OCI-LY3 (cell line): ENCODE measurements at regions not wholly inside any gene's neighbourhood (a gene's known extent, or its start where the extent isn't known, plus 50 kb on each side); places are given as distances from the start of the nearest gene placed in this dataset.

Experiments
- H2AFZ ChIP-seq: fragments of 200-600, 300-600 bp; shearing (Covaris generic); 2 replicates; pipeline ENCODE4 v1.6.0; 2014; ENCODE audit warnings: antibody characterized with exemption, low read depth, low read length
- H3K27ac ChIP-seq: fragments of 200-600, 300-600 bp; sonication (generic); 2 replicates; pipeline ENCODE4 v1.5.1; 2014; ENCODE audit warnings: mild to moderate bottlenecking, low read length, moderate library complexity, mixed read lengths
- H3K27me3 ChIP-seq: fragments of 200-600, 300-600 bp; sonication (generic); 2 replicates; pipeline ENCODE4 v1.6.1; 2014; ENCODE audit warnings: low read depth, low read length, mixed read lengths
- H3K36me3 ChIP-seq: fragments of 200-600, 300-600 bp; sonication (generic); replicated peaks from 2 replicates; pipeline ENCODE3; 2014; ENCODE audit warnings: low read depth, low read length, mixed read lengths
- H3K4me1 ChIP-seq: fragments of 300-600, 200-600 bp; sonication (generic); 2 replicates; pipeline ENCODE4 v1.6.1; 2014; ENCODE audit warnings: low read length, mixed read lengths
- H3K4me2 ChIP-seq: fragments of 200-600, 300-600 bp; sonication (generic); 2 replicates; pipeline ENCODE4 v1.6.1; 2014; ENCODE audit warnings: low read length, mixed read lengths
- H3K4me3 ChIP-seq: fragments of 300-600, 200-600 bp; sonication (generic); 2 replicates; pipeline ENCODE4 v1.5.1; 2014; ENCODE audit warnings: antibody characterized with exemption, mild to moderate bottlenecking, low read length, moderate library complexity
- H3K79me2 ChIP-seq: fragments of 300-600, 200-600 bp; shearing (Covaris generic); 2 replicates; pipeline ENCODE4 v1.6.1; 2014; ENCODE audit warnings: mild to moderate bottlenecking, low read length, mixed read lengths
- H3K9ac ChIP-seq: fragments of 300-600, 200-600 bp; shearing (Covaris generic); 2 replicates; pipeline ENCODE4 v1.6.0; 2014; ENCODE audit warnings: mild to moderate bottlenecking, low read length, moderate library complexity
- H3K9me3 ChIP-seq: fragments of 200-600, 300-600 bp; shearing (Covaris generic); 2 replicates; pipeline ENCODE4 v1.6.1; 2014; ENCODE audit warnings: low read length, mixed read lengths; ENCODE audit not compliant: insufficient read depth
- H4K20me1 ChIP-seq: fragments of 200-600, 300-600 bp; sonication (generic); 2 replicates; pipeline ENCODE4 v1.6.1; 2016; ENCODE audit warnings: low read length, mixed read lengths; ENCODE audit not compliant: insufficient read depth
- EZH2phosphoT487 ChIP-seq: fragments of 200-600 bp; shearing (Covaris generic); IDR thresholded peaks from 2 replicates; pipeline ENCODE4 v1.6.1; 2018; ENCODE audit warnings: antibody characterized with exemption, mixed run types, low read depth
- TF ChIP-seq, protein P1 (sequence below): fragments of 200-600, 300-600 bp; sonication (generic); IDR thresholded peaks from 2 replicates; pipeline ENCODE4 v1.5.1; 2014; ENCODE audit warnings: antibody characterized with exemption, low read length, low read depth

DNA sequence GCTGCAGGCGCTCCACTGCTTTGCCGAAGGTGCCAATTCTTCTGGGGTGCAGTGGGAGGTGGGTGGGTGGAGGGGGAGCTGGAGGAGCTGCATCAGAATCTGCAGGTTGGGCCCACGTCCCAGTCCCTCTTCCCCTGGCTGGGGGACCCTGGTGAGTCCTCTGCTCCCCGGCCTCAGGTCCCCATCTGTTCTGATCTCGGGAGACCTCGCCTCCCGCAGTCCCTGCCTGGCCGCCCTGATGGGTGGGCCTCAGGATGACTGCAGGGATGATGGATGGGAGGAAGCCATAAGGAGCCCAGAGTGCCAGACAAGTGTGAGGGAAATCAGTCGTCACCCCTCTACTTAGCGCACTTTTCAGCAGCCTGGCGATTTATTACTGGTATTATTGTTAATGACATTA, 89.3 kb upstream of the PCBD1 start:
- Histone ChIP-seq H3K79me2 (no peaks in the 10 kb centered on the region), H3K27me3 (peaks cover 2% of the 10 kb centered on the region; the same call in 1 of the 2 replicates), H3K36me3 (no peaks in the 10 kb centered on the region), H3K4me1 (peaks cover 5% of the 10 kb centered on the region), H3K4me2 (no peak overlapping the region), H2AFZ (no peak overlapping the region), H3K27ac (no peak overlapping the region), H3K9ac (no peak overlapping the region), H3K4me3 (no peak overlapping the region), H3K9me3 (no peaks in the 10 kb centered on the region), H4K20me1 (no peaks in the 10 kb centered on the region)
- TF ChIP-seq EZH2phosphoT487 = no peak
- TF ChIP-seq, protein P1, sequence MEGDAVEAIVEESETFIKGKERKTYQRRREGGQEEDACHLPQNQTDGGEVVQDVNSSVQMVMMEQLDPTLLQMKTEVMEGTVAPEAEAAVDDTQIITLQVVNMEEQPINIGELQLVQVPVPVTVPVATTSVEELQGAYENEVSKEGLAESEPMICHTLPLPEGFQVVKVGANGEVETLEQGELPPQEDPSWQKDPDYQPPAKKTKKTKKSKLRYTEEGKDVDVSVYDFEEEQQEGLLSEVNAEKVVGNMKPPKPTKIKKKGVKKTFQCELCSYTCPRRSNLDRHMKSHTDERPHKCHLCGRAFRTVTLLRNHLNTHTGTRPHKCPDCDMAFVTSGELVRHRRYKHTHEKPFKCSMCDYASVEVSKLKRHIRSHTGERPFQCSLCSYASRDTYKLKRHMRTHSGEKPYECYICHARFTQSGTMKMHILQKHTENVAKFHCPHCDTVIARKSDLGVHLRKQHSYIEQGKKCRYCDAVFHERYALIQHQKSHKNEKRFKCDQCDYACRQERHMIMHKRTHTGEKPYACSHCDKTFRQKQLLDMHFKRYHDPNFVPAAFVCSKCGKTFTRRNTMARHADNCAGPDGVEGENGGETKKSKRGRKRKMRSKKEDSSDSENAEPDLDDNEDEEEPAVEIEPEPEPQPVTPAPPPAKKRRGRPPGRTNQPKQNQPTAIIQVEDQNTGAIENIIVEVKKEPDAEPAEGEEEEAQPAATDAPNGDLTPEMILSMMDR = no peak

DNA sequence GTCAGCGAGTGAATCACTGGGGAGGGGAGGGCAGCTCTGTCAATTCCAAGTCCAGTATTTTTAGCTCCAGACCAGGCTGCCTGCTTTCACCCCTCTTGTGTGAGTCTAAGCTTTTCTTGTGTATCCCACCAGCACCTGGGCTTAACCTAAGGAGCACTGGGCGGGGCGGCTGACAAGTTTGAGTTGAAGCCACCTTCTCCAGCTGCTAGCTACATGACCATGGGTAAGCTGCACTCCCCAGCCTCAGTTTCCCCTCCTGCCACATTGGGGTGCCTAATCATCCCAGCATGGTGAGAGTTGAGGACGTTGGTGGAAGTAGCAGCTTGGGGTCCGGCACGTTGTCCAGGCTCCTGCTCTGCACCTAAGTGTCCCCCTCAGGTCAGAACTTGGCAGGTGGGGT, 89.8 kb upstream of the PCBD1 start:
- Histone ChIP-seq H3K9me3 (no peaks in the 10 kb centered on the region), H3K79me2 (no peaks in the 10 kb centered on the region), H3K4me1 (peaks cover 6% of the 10 kb centered on the region), H3K4me3 (no peak overlapping the region), H3K27me3 (peaks cover 2% of the 10 kb centered on the region; the same call in 1 of the 2 replicates), H3K4me2 (no peak overlapping the region), H4K20me1 (no peaks in the 10 kb centered on the region), H3K27ac (no peak overlapping the region), H3K36me3 (no peaks in the 10 kb centered on the region), H3K9ac (no peak overlapping the region), H2AFZ (no peak overlapping the region)
- no peak for TF ChIP-seq EZH2phosphoT487
- TF ChIP-seq, protein P1 = no peak

DNA sequence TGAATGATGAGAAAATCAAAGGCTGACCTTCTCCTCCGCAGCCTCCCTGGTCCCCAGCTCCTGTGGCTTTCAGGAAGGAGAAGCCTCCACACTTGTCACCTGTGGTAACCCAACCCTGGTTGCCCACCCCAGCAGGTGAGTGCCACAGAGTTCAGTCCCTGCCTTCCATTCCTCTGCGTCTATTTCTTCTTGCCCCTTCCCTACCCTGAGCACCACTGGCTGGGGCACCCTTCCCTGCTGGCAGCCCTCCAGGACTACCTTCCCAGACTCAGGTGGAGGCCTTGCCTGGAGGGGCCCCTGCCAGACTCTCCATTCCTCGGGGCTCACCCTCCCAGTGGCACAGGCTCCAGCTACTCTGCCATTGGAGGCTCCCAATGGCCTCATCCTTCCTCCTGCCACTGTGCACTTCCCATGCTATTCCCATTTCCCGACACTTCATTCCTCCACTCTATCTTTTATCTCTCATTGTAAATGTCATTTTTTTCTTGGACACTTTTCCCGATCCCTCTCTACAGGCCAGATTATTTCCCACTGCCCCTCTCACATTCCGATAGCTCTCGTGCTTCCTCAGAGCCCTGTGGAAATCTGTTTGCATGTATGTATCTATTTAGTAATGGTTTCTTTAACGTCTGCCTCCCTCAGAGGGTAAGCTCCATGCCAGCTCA, 90.6 kb upstream of the PCBD1 start:
- H3K27me3 ChIP-seq = peaks cover 2% of the 10 kb centered on the region; the same call in 1 of the 2 replicates
- H3K4me3 ChIP-seq = no peak overlapping the region
- H3K4me2 ChIP-seq = no peak overlapping the region
- no peak overlapping the region for H3K9ac ChIP-seq
- no peaks in the 10 kb centered on the region for H3K36me3 ChIP-seq
- no peak overlapping the region for H2AFZ ChIP-seq
- TF ChIP-seq EZH2phosphoT487 = no peak
- TF ChIP-seq, protein P1 = no peak
- H3K9me3 ChIP-seq = no peaks in the 10 kb centered on the region
- no peaks in the 10 kb centered on the region for H3K79me2 ChIP-seq
- peaks cover 6% of the 10 kb centered on the region for H3K4me1 ChIP-seq
- H4K20me1 ChIP-seq = no peaks in the 10 kb centered on the region
- H3K27ac ChIP-seq = no peak overlapping the region

DNA sequence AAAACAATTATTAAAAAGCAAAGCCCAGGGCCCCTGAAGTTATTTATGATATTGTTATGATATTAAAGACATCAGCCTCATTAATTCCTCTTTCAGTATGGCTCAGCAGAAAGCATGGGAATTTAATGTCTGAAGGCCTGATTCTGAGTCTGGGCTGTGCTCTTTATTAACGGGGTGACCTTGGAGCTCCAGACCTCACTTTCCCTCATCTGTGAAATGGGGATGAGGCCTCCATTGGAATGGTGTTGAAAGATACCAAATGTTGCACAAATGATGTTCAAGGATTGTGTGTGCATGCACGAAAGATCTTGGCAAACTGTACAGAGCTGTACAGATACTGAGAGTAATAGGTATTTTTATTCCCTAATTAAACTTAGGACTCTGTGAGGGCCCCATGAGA, 92.3 kb upstream of the PCBD1 start:
- Histone ChIP-seq H3K27ac (no peak overlapping the region), H2AFZ (no peak overlapping the region), H4K20me1 (no peaks in the 10 kb centered on the region), H3K79me2 (no peaks in the 10 kb centered on the region), H3K4me3 (no peak overlapping the region), H3K27me3 (0 out of 2 replicates have a peak, but pooled peaks cover 2% of the 10 kb centered on the region), H3K9ac (no peak overlapping the region), H3K9me3 (no peaks in the 10 kb centered on the region), H3K4me1 (peaks cover 6% of the 10 kb centered on the region), H3K4me2 (no peak overlapping the region), H3K36me3 (no peaks in the 10 kb centered on the region)
- TF ChIP-seq, protein P1 = no peak
- TF ChIP-seq EZH2phosphoT487 = no peak
